Stimulated activated CD4-positive, alpha-beta T cell treated with anti-CD3 and anti-CD28 coated beads, Interleukin-4, amount 100 ng/mL, for 48 hours (primary cell): ENCODE measurements at regions not wholly inside any gene's neighbourhood (a gene's known extent, or its start where the extent isn't known, plus 50 kb on each side); places are given as distances from the start of the nearest gene placed in this dataset.
"Not testable (repeated sequence)": the region's sequence is repeated elsewhere in the genome, so short reads cannot be mapped to it uniquely, and the experiment has no call there.

Source experiments
- DNase-seq, 2 donors: peaks; one replicate each; pipeline ENCODE4 v3.0.0-alpha.2; 2020; ENCODE audit warnings: low read depth in 2 of 2

DNA sequence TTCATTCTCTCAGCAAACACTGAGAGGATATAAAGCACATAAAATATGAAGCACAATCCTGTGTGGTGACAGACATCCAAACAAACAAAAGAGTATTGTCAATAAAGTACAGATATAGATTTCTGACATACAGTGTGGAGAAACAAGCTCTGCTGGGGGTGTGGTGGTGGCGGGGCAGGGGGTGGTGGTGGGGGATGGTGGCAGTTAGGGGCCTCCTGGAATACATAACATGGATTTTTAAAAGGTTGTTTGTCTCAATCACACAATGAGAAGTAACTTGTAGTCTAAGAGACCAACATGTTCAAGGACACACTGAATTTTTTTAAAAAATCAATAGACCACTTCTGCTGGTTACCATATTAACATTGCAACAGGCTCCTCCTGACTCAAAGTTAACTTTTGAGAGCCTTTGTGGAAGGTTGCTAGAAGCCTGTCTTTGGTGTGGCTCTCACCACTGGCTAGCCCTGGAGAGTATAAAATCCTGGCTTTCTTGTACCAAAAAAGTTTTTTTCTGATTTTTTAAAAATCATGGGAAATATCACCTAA is 1197.4 kb downstream of the SUCLG1 start:
- DNase-seq = no peak

DNA sequence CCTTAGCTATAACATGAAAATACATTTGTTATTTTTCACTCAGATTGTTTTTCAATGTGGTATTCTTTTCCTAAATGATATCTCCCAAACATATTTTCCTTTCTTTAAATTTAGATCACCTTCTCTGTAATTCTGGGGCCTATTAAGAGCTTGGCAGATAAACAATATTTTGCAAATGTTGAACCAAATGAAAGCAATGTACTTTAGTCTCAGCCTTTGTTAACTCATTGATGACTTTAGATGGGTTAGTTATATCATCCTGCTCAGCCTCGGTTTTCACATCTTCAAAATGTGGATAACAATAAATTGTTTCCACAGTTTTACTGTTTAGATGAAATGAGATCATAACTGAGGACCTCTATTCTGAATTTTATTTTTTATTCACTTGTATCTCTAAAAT is 1205.2 kb downstream of the SUCLG1 start:
- no peak for DNase-seq

DNA sequence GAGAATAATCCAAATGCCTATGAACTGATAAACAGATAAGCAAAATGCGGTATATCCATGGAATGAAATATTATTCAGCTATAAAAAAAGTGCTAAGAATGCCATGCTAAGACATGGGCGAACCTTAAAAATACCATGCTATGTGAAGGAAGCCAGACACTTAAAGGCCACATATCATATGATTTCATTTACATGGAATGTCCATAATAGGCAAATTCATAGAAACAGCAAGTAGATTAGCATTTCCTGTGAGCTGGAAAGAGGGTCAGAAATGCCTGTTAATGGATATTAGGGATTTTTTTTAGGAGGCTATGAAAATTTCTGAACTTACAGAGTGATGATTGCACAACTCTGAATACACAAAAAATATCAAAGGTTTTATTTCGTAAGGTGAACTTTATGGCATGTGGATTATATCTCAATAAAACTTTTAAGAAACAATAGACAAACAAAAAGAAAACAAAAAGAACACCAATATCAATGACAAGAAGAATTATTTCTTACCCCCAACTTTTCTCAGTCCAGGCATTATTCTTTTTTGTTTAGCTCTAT is 1207.7 kb downstream of the SUCLG1 start:
- no peak for DNase-seq

DNA sequence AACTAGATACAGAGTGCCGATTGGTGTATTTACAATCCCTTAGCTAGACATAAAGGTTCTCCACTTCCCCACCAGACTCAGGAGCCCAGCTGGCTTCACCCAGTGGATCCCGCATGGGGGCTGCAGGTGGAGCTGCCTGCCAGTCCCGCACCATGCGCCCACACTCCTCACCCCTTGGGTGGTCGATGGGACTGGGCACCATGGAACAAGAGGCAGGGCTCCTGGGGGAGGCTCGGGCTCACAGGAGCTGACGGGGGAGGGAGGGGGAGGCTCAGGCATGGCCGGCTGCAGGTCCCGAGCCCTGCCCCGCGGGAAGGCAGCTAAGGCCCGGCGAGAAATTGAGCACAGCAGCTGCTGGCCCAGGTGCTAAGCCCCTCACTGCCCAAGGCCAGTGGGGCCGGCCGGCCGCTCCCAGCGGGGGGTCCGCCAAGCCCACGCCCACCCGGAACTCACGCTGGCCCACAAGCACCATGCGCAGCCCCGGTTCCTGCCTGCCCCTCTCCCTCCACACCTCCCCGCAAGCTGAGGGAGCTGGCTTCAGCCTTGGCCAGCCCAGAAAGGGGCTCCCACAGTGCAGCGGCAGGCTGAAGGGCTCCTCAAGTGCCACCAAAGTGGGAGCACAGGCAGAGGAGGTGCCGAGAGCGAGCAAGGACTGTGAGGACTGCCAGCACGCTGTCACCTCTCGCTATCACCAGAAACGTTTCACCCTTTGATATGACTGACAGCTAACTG is 1213.1 kb downstream of the SUCLG1 start:
- not testable (repeated sequence) for DNase-seq

GRCh38 chr2:83240611-83241010 is 1218.5 kb downstream of the SUCLG1 start:
- DNase-seq = no peak

DNA sequence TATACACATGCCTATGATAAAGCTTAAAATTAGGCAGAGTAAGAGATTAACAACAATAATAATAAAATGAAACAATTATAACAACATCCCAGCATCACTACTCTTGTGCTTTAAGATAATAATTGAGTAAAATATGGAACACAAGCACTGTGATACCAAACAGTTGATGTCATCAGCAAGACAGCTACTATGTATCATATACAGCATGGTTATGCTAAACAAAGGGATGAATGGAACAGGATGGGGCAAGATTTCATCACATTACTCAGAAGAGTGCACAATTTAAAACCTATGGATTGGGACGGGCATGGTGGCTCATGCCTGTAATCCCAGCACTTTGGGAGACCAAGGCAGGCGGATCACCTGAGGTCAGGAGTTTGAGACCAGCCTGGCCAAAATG is 1221.0 kb downstream of the SUCLG1 start:
- no peak for DNase-seq

DNA sequence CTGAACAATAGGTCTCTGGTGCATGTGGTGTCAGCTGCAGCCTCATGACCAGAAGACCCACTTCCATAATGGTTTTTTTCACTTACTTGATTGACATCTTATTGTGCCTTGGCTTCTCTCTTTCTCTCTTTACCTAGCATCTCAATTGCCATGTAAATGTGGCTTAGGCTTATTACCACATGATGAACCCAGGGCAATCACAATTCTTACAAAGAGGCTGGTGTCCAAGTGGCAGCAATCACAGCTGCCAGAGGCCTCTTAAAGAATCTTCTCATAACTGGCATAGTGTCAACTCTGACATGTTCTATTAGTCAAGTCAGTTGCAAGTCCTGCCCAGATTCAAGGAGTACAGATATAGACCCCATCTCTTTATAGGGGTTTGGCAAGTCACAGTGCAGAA is 1224.8 kb downstream of the SUCLG1 start:
- DNase-seq = no peak

DNA sequence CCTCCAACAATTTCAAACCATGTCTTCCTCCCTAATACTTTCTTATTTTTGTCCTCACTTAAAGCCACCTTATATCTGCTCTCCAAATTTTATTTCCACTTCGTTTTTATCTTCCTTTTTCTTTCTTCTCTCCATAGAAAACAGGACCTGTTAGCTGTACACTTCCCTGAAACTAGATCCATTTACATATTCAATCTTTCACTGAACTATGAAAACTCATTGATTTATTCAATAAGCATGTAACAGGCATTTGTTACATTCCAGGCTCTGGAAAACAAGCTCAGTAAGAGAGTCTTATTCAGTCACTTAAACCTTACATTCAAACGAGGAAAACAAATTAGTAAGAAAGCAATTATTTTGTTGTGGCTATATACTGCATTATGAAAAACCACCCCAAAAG is 1225.3 kb downstream of the SUCLG1 start:
- DNase-seq = no peak

DNA sequence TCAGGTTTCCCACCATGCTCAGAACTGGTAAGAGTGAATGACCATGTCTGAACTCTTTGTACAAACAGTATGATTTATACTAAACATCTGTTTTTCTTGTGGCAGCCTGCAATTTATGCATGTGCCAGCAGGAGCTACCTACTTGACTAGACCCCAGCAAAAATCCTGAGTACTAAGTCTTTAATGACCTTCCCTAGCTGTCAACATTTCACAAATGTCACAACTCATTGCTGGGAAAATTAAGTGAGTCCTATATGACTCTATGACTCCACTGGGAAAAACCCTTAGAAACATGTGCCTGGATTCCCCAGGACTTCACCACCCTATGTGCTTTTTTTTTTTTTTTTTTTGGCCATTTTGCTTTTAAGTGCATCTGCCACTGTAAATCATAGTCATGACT is 1225.8 kb downstream of the SUCLG1 start:
- DNase-seq = no peak

GRCh38 chr2:83229443-83229842 is 1229.6 kb downstream of the SUCLG1 start:
- no peak for DNase-seq

- DNase-seq = no peak
These were observed 1234.4 kb downstream of the SUCLG1 start for GRCh38 chr2:83224591-83225200.

DNA sequence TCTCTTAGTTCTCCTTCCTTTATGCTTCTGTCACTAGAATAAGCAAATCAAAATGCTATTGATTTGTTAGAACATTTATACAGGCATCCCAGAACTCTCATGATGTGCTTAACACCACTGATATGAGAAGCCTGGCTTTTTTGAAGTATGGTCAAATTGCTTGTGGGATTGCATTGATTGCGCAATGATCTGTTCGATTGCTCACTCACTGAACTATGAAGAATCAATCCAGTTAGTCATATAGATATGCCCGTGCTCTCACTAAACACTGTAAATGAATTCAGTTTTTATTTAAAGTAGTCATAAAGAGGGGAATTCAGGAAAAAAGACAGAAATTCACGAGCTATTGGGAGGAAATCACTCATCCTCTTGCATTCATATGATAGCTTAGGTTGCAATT is 1237.8 kb downstream of the SUCLG1 start:
- no peak for DNase-seq

GRCh38 chr2:83217854-83218253 is 1241.2 kb downstream of the SUCLG1 start:
- DNase-seq = no peak

- no peak for DNase-seq
These were observed 1262.9 kb downstream of the SUCLG1 start for GRCh38 chr2:83196225-83196624.

DNA sequence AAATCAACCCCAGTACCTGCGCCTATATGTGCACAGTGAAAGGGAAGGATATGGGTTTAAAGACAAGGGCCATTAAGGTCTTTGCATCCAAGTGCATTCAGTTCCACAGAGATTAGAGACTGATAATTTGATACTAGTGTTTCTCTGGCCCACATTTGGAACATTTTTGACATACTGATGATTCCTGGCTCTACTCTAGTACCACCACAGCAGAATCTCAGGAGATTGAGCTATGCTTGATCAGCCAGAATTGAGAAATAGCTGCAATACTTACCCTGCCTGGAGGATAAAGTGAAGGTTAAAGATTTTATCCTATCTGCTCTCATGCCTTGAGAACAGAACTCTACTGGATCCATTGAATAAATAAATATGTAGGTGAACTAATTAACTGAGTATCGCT is 1267.8 kb downstream of the SUCLG1 start:
- no peak for DNase-seq

DNA sequence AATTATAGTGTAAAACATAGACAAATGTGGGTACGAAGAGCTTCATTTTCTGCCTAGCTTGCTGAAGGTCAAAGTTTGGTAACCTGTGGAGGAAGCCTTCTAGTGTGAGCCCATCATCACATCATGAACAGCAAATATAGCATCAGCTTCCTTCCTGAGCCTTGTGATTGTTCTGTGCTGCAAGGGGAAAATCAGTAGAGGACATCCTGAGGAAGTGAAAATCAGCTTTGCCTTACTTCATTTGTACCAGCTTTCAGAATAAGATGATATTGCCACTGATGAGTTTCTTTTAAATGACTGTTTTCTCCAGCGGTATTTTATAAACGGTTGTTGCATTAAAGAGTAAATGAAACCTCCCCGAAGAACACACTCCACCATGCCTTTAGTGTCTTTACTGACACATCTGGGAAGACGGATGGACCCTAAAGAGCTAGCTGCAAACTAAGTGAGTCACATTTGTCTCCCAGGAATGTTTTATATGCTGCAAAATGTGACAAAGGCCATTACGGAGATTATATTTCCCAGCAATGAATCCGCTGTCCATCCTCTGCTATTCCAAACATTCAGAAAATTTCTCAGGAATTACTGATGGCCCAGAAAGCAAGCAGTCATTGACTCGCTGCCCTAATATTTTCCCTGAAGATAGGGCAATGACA is 1272.8 kb downstream of the SUCLG1 start:
- DNase-seq = no peak

GRCh38 chr2:83180862-83181530 is 1278.1 kb downstream of the SUCLG1 start:
- not testable (repeated sequence) for DNase-seq

DNA sequence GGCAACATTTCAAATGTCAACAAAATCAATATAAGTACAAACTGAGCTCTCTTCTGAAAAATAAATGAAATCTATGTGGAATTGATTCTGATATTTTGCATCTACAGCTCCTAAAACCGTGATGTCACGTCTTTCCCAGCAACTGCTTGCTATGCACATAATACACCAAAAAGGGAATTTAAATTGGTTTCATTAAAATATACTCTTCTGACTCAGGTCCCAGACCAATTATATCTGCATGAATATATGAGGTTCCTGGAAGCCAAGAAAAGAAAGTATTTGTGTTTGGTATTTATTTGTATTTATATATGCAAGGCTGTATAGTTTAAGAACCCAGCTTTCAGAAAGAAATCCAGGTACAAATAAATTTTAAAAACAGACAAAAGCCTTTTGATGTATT is 1282.5 kb downstream of the SUCLG1 start:
- no peak for DNase-seq

- no peak for DNase-seq
These were observed 1286.2 kb downstream of the SUCLG1 start for GRCh38 chr2:83172841-83173240.

DNA sequence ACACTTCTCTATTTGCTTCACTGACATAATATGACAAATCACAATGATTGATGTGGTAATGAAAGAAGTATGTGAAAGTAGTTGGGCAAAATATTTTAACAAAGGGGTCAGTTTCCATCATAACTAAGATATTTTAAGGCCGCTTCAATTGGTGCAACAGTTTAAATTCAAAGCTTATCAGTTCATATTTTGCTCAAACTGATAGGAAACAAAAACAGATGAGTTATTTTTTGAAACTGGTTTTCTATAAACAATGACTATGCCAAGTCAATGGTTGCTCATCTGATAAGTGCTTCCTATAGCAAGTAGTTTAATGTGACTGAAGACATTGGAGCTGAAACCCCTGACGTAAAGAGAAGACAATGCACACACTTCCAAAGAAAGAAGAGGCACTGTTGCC is 1290.7 kb downstream of the SUCLG1 start:
- no peak for DNase-seq

DNA sequence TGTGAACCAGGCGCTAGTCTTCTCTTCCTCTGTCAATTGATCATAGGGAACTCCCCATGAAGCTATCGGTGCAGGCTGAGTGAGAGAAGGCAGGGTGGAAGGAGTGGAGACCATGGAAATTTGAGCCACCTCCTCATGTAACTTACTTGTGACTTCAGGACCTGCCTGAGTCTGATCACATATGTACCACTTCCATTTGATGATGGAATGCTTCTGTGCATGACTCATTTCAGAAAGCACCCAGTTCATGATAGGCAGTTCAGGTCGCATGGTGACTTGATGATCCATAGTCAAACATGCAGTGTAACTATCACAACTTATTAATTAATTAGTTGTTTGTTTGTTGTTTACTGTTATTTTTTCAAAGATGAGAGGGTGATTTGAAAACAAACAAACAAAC is 1296.7 kb downstream of the SUCLG1 start:
- DNase-seq = no peak

DNA sequence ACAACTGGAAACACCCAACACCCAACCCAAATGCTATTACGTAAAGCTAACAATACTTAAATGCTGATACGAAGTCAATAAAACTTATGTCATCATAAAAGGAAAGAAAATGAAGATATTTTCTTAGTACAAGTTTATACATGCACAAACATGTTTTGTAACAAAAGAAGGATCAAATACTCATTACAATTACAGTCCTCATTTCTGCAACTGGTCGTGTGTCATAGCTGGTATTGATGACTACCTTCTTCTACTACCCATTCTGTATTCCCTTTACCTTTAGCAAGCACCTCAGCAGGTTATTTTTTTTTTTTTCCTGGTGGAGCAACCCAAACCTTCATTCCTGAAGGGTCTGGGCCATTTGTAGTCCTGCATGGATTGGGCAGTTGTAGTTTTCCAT is 1298.5 kb downstream of the SUCLG1 start:
- DNase-seq = no peak
